ENCODE measurements at regions not wholly inside any gene's neighbourhood (a gene's known extent, or its start where the extent isn't known, plus 50 kb on each side); places are given as distances from the start of the nearest gene placed in this dataset.

GRCh38 chr5:165627548-165628170 is 2122.2 kb downstream of the MAT2B start (continued):
- TF ChIP-seq ZNF484 (CRISPR knock-in tag; IDR thresholded peaks at IDR 0.05; ENCODE audit: borderline replicate concordance, low read depth), result no peak
- no peak for TF ChIP-seq POLR2G (IDR thresholded peaks at IDR 0.05; ENCODE audit: low read depth, low read length)
- TF ChIP-seq E2F5 (CRISPR knock-in tag; conservative IDR thresholded peaks at IDR 0.05), result no peak
- no peak for TF ChIP-seq NFYC (CRISPR knock-in tag; IDR thresholded peaks at IDR 0.05)
- TF ChIP-seq ZNF280D (CRISPR knock-in tag; IDR thresholded peaks at IDR 0.05), result 0 out of 2 replicates have a peak, but pooled peaks have one; percentile 50
- TF ChIP-seq RBFOX2 (IDR thresholded peaks at IDR 0.05; ENCODE audit: low read depth, low read length), result no peak
- no peak for TF ChIP-seq NCOR1 (IDR thresholded peaks at IDR 0.05; ENCODE audit: borderline replicate concordance, low read length)
- no peak for TF ChIP-seq CTCF (CRISPR knock-in tag; IDR thresholded peaks at IDR 0.05)
- TF ChIP-seq ZEB1 (IDR thresholded peaks at IDR 0.05; ENCODE audit: insufficient replicate concordance, low read depth), result no peak
- TF ChIP-seq IRX3 (CRISPR knock-in tag; IDR thresholded peaks at IDR 0.05; ENCODE audit: borderline replicate concordance, low read depth), result no peak
- peak; percentile 90 for TF ChIP-seq HDAC1 (CRISPR knock-in tag; IDR thresholded peaks at IDR 0.05)
- no peak for TF ChIP-seq PRPF4 (IDR thresholded peaks at IDR 0.05; ENCODE audit: low read depth, low read length, poor library complexity, severe bottlenecking)
- peak; percentile 73; the same call in 1 of the 2 replicates for TF ChIP-seq ZBTB26 (CRISPR knock-in tag; IDR thresholded peaks at IDR 0.05; ENCODE audit: borderline replicate concordance)
